ENCODE measurements at regions not wholly inside any gene's neighbourhood (a gene's known extent, or its start where the extent isn't known, plus 50 kb on each side); places are given as distances from the start of the nearest gene placed in this dataset.

GRCh38 chr11:45091563-45092403, 54.7 kb upstream of the PRDM11 start:
- DNase-seq: peak in 1 of 2 donors; percentile 32

GRCh38 chr11:45092404-45092785, 54.0 kb upstream of the PRDM11 start:
- peak in 1 of 2 donors; percentile 4 for DNase-seq

GRCh38 chr11:45092901-45093760, 53.3 kb upstream of the PRDM11 start:
- DNase-seq: peak in 1 of 2 donors; percentile 95

GRCh38 chr11:45093761-45094455, 52.5 kb upstream of the PRDM11 start:
- DNase-seq: no peak

DNA sequence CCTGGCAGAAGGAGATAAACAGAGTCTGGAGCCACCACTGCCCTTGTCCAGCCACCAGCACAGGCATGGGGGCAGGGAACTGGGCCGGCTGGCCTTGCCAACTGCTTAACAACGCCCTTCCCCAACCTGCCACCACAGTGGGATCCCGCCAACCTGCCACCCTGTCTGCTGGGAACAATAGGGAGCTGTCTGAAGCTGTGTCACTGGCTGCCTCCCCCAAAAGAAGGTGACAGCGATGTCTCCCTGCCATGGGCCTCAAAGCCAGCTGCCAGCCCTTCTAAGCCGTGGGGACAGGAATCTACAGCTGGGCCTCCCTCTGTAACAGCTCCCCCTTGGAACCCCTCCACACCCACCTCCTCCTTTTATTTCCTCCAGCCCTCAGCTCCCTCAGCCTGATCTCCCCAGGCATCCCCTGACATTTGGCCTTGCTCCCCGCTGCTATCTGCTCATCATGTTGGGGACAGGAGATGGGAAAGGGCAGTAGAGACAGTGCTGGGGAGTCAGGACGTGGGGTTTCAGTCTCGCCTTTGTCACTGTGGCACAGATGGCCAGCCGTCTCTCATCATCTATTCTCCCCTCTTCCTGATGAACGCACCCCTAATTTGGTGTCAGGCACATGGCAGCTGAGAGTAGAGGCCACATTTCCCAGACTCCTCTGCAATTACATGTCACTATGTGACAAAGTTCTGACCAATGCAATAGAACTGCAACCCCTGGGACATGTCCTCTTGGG, 51.3 kb upstream of the PRDM11 start:
- no peak for DNase-seq

DNA sequence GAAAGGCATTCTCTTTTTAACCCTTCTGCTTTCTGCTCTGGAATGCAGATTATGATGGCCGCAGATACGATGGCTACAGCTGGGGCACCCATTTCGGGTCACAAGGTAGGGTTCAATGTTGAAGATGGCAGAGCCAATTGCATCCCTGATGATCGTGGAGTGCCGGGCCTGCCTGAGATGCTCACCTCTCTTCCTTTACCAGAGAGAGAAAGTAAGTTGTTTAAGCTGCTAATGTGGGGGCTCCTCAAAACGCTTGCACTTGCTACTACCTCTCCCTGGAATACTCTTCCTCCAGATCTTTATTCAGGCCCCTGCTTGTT, 50.8 kb upstream of the PRDM11 start:
- DNase-seq: no peak

DNA sequence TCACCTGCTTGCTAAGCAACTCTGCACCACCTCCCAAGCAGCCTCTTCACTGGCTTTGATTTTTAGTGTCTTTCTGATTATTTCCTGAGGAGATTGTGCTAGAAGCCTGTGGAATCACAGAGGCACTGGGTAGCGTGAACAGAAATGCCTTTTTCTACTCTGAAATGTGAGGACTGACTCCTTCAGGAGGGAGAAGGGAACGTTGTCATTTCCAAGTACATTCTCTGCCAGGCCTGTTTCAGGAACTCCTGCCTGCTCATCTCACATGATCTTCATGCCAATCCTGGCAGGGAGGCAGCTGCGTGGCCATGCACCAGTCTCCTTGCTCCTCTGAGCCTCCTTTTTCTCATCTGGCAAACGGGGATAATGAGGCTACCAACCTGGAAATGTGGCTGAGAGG, 49.8 kb upstream of the PRDM11 start:
- no peak for DNase-seq
